Activated CD4-positive, alpha-beta T cell treated with anti-CD3 and anti-CD28 coated beads, Interleukin-10, Interleukin-2, amounts not matched to agents 100 ng/mL and 50 ng/mL, durations not matched to agents 16 hours and 8 hours (primary cell): ENCODE measurements at regions not wholly inside any gene's neighbourhood (a gene's known extent, or its start where the extent isn't known, plus 50 kb on each side); places are given as distances from the start of the nearest gene placed in this dataset.
"Not testable (repeated sequence)": the region's sequence is repeated elsewhere in the genome, so short reads cannot be mapped to it uniquely, and the experiment has no call there.

Experiments used
- DNase-seq: peaks from one replicate; pipeline ENCODE4 v3.0.0-alpha.2; 2020

- DNase-seq, result no peak
Observed at GRCh38 chrX:23061116-23061515, 61.4 kb downstream of the DDX53 start.

GRCh38 chrX:23062359-23062758 lies 62.6 kb downstream of the DDX53 start:
- no peak for DNase-seq

GRCh38 chrX:23066588-23067281 lies 67.0 kb downstream of the DDX53 start:
- DNase-seq, result no peak

GRCh38 chrX:23075461-23075860 lies 75.7 kb downstream of the DDX53 start:
- not testable (repeated sequence) for DNase-seq

GRCh38 chrX:23079347-23079746 lies 79.6 kb downstream of the DDX53 start:
- no peak for DNase-seq

GRCh38 chrX:23100826-23101225 lies 101.1 kb downstream of the DDX53 start:
- DNase-seq, result no peak

GRCh38 chrX:23103546-23103945 lies 103.8 kb downstream of the DDX53 start:
- no peak for DNase-seq

- DNase-seq, result no peak
Observed at GRCh38 chrX:23114241-23114640, 114.5 kb downstream of the DDX53 start.

- no peak for DNase-seq
Observed at GRCh38 chrX:23115651-23116050, 115.9 kb downstream of the DDX53 start.

- no peak for DNase-seq
Observed at GRCh38 chrX:23118163-23118562, 118.4 kb downstream of the DDX53 start.

GRCh38 chrX:23118890-23119527 lies 119.2 kb downstream of the DDX53 start:
- DNase-seq, result no peak

GRCh38 chrX:23127586-23127985 lies 127.8 kb downstream of the DDX53 start:
- DNase-seq, result no peak

- no peak for DNase-seq
Observed at GRCh38 chrX:23133551-23133950, 133.8 kb downstream of the DDX53 start.

GRCh38 chrX:23134136-23134535 lies 134.4 kb downstream of the DDX53 start:
- DNase-seq, result no peak

GRCh38 chrX:23136816-23137215 lies 137.1 kb downstream of the DDX53 start:
- no peak for DNase-seq

GRCh38 chrX:23168291-23168690 lies 166.4 kb upstream of the PTCHD1 start:
- DNase-seq, result no peak

- DNase-seq, result peak; percentile 2
Observed at GRCh38 chrX:23185951-23186350, 148.7 kb upstream of the PTCHD1 start.

GRCh38 chrX:23187819-23188218 lies 146.8 kb upstream of the PTCHD1 start:
- no peak for DNase-seq

GRCh38 chrX:23194885-23195554 lies 139.6 kb upstream of the PTCHD1 start:
- DNase-seq, result no peak

GRCh38 chrX:23195761-23196160 lies 138.9 kb upstream of the PTCHD1 start:
- DNase-seq, result no peak

- DNase-seq, result no peak
Observed at GRCh38 chrX:23201706-23202105, 132.9 kb upstream of the PTCHD1 start.

- DNase-seq, result no peak
Observed at GRCh38 chrX:23202326-23202725, 132.3 kb upstream of the PTCHD1 start.

GRCh38 chrX:23223169-23223568 lies 111.5 kb upstream of the PTCHD1 start:
- DNase-seq, result no peak

GRCh38 chrX:23228454-23228853 lies 106.2 kb upstream of the PTCHD1 start:
- no peak for DNase-seq
